Esophagus mucosa (tissue), 1 donor: ENCODE measurements at regions not wholly inside any gene's neighbourhood (a gene's known extent, or its start where the extent isn't known, plus 50 kb on each side); places are given as distances from the start of the nearest gene placed in this dataset.

Experiments used
- ATAC-seq: fragments of 200-7000 bp; cut with Tn5 transposase; one replicate; pipeline ENCODE4 v1.9.1; 2020
- donor health status: DM: yes; HTN: yes; CAD: no.

GRCh38 chr21:38206646-38207045, 50.1 kb upstream of the KCNJ15 start:
- no peak for ATAC-seq
